Neural cell (in vitro differentiated cells): ENCODE measurements at regions not wholly inside any gene's neighbourhood (a gene's known extent, or its start where the extent isn't known, plus 50 kb on each side); places are given as distances from the start of the nearest gene placed in this dataset.

Experiments used
- CTCF ChIP-seq: fragments of 450-650 bp; IDR thresholded peaks from 2 replicates; pipeline ENCODE4 v1.5.1; 2014; ENCODE audit warnings: antibody characterized with exemption, mild to moderate bottlenecking, moderate library complexity; ENCODE audit not compliant: poor library complexity, severe bottlenecking
- EZH2 ChIP-seq: fragments of 200-600, 300-800 bp; shearing (Covaris generic), sonication (generic); IDR thresholded peaks from 2 replicates; pipeline ENCODE4 v1.6.1; 2014; ENCODE audit warnings: antibody characterized with exemption, low read length, borderline replicate concordance, mild to moderate bottlenecking; ENCODE audit not compliant: insufficient read depth, poor library complexity, severe bottlenecking
- RAD21 ChIP-seq: fragments of 450-650 bp; conservative IDR thresholded peaks from 2 replicates; pipeline ENCODE4 v1.6.1; 2014; ENCODE audit warnings: antibody characterized with exemption, mild to moderate bottlenecking, moderate library complexity
- TAF1 ChIP-seq: IDR thresholded peaks from 2 replicates; pipeline ENCODE4 v1.6.1; 2012; ENCODE audit warnings: low read depth

GRCh38 chr15:69652293-69652692, 199.7 kb downstream of the RPLP1 start:
- TF ChIP-seq RAD21 = no peak
- no peak for TF ChIP-seq CTCF
- TF ChIP-seq TAF1 = no peak
- no peak for TF ChIP-seq EZH2
